Keratinocyte (primary cell): ENCODE measurements at regions not wholly inside any gene's neighbourhood (a gene's known extent, or its start where the extent isn't known, plus 50 kb on each side); places are given as distances from the start of the nearest gene placed in this dataset.

ENCODE experiments used
- DNase-seq: peaks from one replicate; pipeline ENCODE4 v3.0.0-alpha.2; 2011; ENCODE audit warnings: low read depth, missing footprints, low spot score
- FAIRE-seq: peaks from 2 replicates; lab custom pipeline; 2011; peaks lifted over from hg19 to GRCh38; lab: Jason Lieb, UNC
- H2AFZ ChIP-seq: 2 replicates; pipeline ENCODE4 v1.6.0; 2012; ENCODE audit warnings: low read length, control low read depth, inconsistent platforms; ENCODE audit not compliant: control insufficient read depth
- H3K27ac ChIP-seq: 2 replicates; pipeline ENCODE4 v1.5.1; 2011; ENCODE audit warnings: low read length; ENCODE audit not compliant: control insufficient read depth, insufficient read depth
- H3K27me3 ChIP-seq: 3 replicates; pipeline ENCODE4 v1.6.0; 2011; ENCODE audit warnings: low read length; ENCODE audit not compliant: control insufficient read depth, insufficient read depth; ENCODE audit errors: extremely low read depth
- H3K36me3 ChIP-seq, 2 experiments: 2 replicates in 1 of 2; 3 replicates in 1 of 2; pipeline ENCODE4 v1.5.1; 2011; ENCODE audit warnings: low read length in 2 of 2, mild to moderate bottlenecking in 1 of 2; ENCODE audit not compliant: control insufficient read depth in 2 of 2, insufficient read depth in 2 of 2; ENCODE audit errors: extremely low read depth in 1 of 2
- H3K4me1 ChIP-seq: 3 replicates; pipeline ENCODE4 v1.5.1; 2011; ENCODE audit warnings: low read length; ENCODE audit not compliant: control insufficient read depth, insufficient read depth; ENCODE audit errors: extremely low read depth
- H3K4me2 ChIP-seq: 3 replicates; pipeline ENCODE4 v1.6.0; 2011; ENCODE audit warnings: low read depth, low read length; ENCODE audit not compliant: control insufficient read depth, insufficient read depth; ENCODE audit errors: extremely low read depth
- H3K4me3 ChIP-seq, 3 experiments: fragments of 200-600 bp in 1 of 3; sonication (generic) in 1 of 3; 2 replicates in 2 of 3; 3 replicates in 1 of 3; pipeline ENCODE4 v1.5.1; 2011 to 2016; ENCODE audit warnings: low read length in 3 of 3, mild to moderate bottlenecking in 3 of 3, control low read depth in 2 of 3, inconsistent platforms in 1 of 3, low read depth in 1 of 3, mixed read lengths in 1 of 3, mixed run types in 1 of 3, moderate library complexity in 1 of 3; ENCODE audit not compliant: control insufficient read depth in 2 of 3, insufficient read depth in 2 of 3; ENCODE audit errors: extremely low read depth in 1 of 3
- H3K79me2 ChIP-seq: 2 replicates; pipeline ENCODE4 v1.6.0; 2012; ENCODE audit warnings: low read length; ENCODE audit not compliant: control insufficient read depth, insufficient read depth
- H3K9ac ChIP-seq: 3 replicates; pipeline ENCODE4 v1.6.0; 2011; ENCODE audit warnings: low read length; ENCODE audit not compliant: control insufficient read depth, insufficient read depth; ENCODE audit errors: extremely low read depth
- H3K9me1 ChIP-seq: 3 replicates; pipeline ENCODE4 v1.6.0; 2011; ENCODE audit warnings: low read length; ENCODE audit not compliant: control insufficient read depth, insufficient read depth; ENCODE audit errors: extremely low read depth
- H3K9me3 ChIP-seq: 2 replicates; pipeline ENCODE4 v1.5.1; 2012; ENCODE audit warnings: low read depth, low read length; ENCODE audit not compliant: control insufficient read depth
- H4K20me1 ChIP-seq: 3 replicates; pipeline ENCODE4 v1.6.0; 2011; ENCODE audit warnings: low read length; ENCODE audit not compliant: control insufficient read depth, insufficient read depth; ENCODE audit errors: extremely low read depth
- CTCF ChIP-seq, 3 experiments: IDR thresholded peaks in 1 of 3; conservative IDR thresholded peaks in 1 of 3; optimal IDR thresholded peaks in 1 of 3; 2 replicates in 2 of 3; 3 replicates in 1 of 3; pipeline versions ENCODE3 to v1.5.1; 2011; ENCODE audit warnings: low read length in 3 of 3, mild to moderate bottlenecking in 3 of 3, moderate library complexity in 2 of 3, control low read depth in 1 of 3, inconsistent platforms in 1 of 3; ENCODE audit not compliant: insufficient read depth in 2 of 3; ENCODE audit errors: extremely low read depth in 1 of 3
- EZH2 ChIP-seq: IDR thresholded peaks from one replicate; pipeline ENCODE4 v1.6.1; 2012; ENCODE audit warnings: inconsistent platforms, mild to moderate bottlenecking, low read length, moderate library complexity
- dilution Hi-C: fragments of 300-500 bp; cut with MboI; formaldehyde crosslinking; loops from one replicate; pipeline ENCODE4 v1.7.0; 2020; ENCODE audit warnings: low sequenced_read_pairs; ENCODE audit not compliant: extremely low pct_ligation_motif_present

- H4K20me1 ChIP-seq, result no peaks in the 10 kb centered on the region
- H3K9ac ChIP-seq, result no peak overlapping the region
- H3K27me3 ChIP-seq, result no peaks in the 10 kb centered on the region
- no peak for TF ChIP-seq EZH2
- TF ChIP-seq CTCF (optimal IDR thresholded peaks at IDR 0.05 in 1 of 3, IDR thresholded peaks at IDR 0.05 in 1 of 3, conservative IDR thresholded peaks at IDR 0.05 in 1 of 3; ENCODE audit: extremely low read depth in 1 of 3, insufficient read depth in 2 of 3, low read length in 3 of 3), result no peak
- H3K27ac ChIP-seq, result no peak overlapping the region
- no peak for FAIRE-seq
- no peaks in the 10 kb centered on the region for H3K9me1 ChIP-seq
- H3K9me3 ChIP-seq, result no peaks in the 10 kb centered on the region
- DNase-seq, result no peak
- no peak overlapping the region for H3K4me3 ChIP-seq
- H3K4me1 ChIP-seq, result no peaks in the 10 kb centered on the region
- H3K4me2 ChIP-seq, result no peak overlapping the region
- H3K36me3 ChIP-seq, result no peaks in the 10 kb centered on the region
- dilution Hi-C loops, result no loop called here
- no peak overlapping the region for H2AFZ ChIP-seq
- H3K79me2 ChIP-seq, result no peaks in the 10 kb centered on the region
Measured at GRCh38 chr1:201624741-201625225, 85.9 kb downstream of the NAV1 start.

- no peak overlapping the region for H3K4me2 ChIP-seq
- H3K27ac ChIP-seq, result no peak overlapping the region
Measured at GRCh38 chr1:201625226-201625761, 86.4 kb downstream of the NAV1 start.

More at GRCh38 chr1:201625226-201625761, 86.4 kb downstream of the NAV1 start:
- H3K4me3 ChIP-seq, result no peak overlapping the region
- H3K9me1 ChIP-seq, result no peaks in the 10 kb centered on the region
- no peak for DNase-seq
- dilution Hi-C loops, result no loop called here
- no peaks in the 10 kb centered on the region for H3K27me3 ChIP-seq
- TF ChIP-seq EZH2, result no peak
- no peak for TF ChIP-seq CTCF (optimal IDR thresholded peaks at IDR 0.05 in 1 of 3, IDR thresholded peaks at IDR 0.05 in 1 of 3, conservative IDR thresholded peaks at IDR 0.05 in 1 of 3; ENCODE audit: extremely low read depth in 1 of 3, insufficient read depth in 2 of 3, low read length in 3 of 3)
- FAIRE-seq, result no peak
- H2AFZ ChIP-seq, result no peak overlapping the region
- no peaks in the 10 kb centered on the region for H3K9me3 ChIP-seq
- no peak overlapping the region for H3K9ac ChIP-seq
- no peaks in the 10 kb centered on the region for H3K79me2 ChIP-seq
- H3K4me1 ChIP-seq, result no peaks in the 10 kb centered on the region
- no peaks in the 10 kb centered on the region for H3K36me3 ChIP-seq
- H4K20me1 ChIP-seq, result no peaks in the 10 kb centered on the region
